Lung (tissue), 11 donors: ENCODE measurements at regions not wholly inside any gene's neighbourhood (a gene's known extent, or its start where the extent isn't known, plus 50 kb on each side); places are given as distances from the start of the nearest gene placed in this dataset.
"Not testable (repeated sequence)": the region's sequence is repeated elsewhere in the genome, so short reads cannot be mapped to it uniquely, and the experiment has no call there.

Experiments used
- ATAC-seq: fragments of 200-7000 bp; cut with Tn5 transposase; one replicate; pipeline ENCODE4 v1.9.1; 2020; ENCODE audit warnings: moderate number of reproducible peaks; ENCODE audit not compliant: insufficient read depth, low FRiP score
- DNase-seq, 3 donors: peaks; one replicate each; pipeline ENCODE4 v3.0.0-alpha.2; 2013 to 2017
- H3K27ac ChIP-seq, 2 donors: one replicate each; pipeline ENCODE4 v1.5.1; 2013; ENCODE audit warnings: mild to moderate bottlenecking in 2 of 2, moderate library complexity in 2 of 2, control low read depth in 1 of 2, inconsistent platforms in 1 of 2, low read depth in 1 of 2, low read length in 1 of 2
- H3K27me3 ChIP-seq, 3 donors: one replicate each; pipeline ENCODE4 v1.5.1; 2013; ENCODE audit warnings: low read length in 2 of 3; ENCODE audit not compliant: control insufficient read depth in 3 of 3, insufficient read depth in 3 of 3
- H3K36me3 ChIP-seq, 4 donors: one replicate each; pipeline ENCODE4 v1.5.1; 2013; ENCODE audit warnings: low read length in 4 of 4, mild to moderate bottlenecking in 1 of 4, moderate library complexity in 1 of 4; ENCODE audit not compliant: control insufficient read depth in 4 of 4, insufficient read depth in 4 of 4
- H3K4me1 ChIP-seq, 5 donors: one replicate each; pipeline ENCODE4 v1.5.1; 2013; ENCODE audit warnings: low read length in 5 of 5, mild to moderate bottlenecking in 2 of 5, moderate library complexity in 1 of 5; ENCODE audit not compliant: control insufficient read depth in 5 of 5, insufficient read depth in 5 of 5
- H3K4me3 ChIP-seq: one replicate; pipeline ENCODE4 v1.5.1; 2013; ENCODE audit warnings: mild to moderate bottlenecking, control low read depth, moderate library complexity
- H3K9ac ChIP-seq, 2 donors: one replicate each; pipeline ENCODE4 v1.5.1; 2013; ENCODE audit warnings: low read length in 2 of 2, control low read depth in 1 of 2; ENCODE audit not compliant: insufficient read depth in 1 of 2
- H3K9me3 ChIP-seq, 4 donors: one replicate each; pipeline ENCODE4 v1.5.1; 2013; ENCODE audit warnings: low read length in 3 of 4, mild to moderate bottlenecking in 1 of 4, moderate library complexity in 1 of 4; ENCODE audit not compliant: control insufficient read depth in 4 of 4, insufficient read depth in 3 of 4
- CTCF ChIP-seq: IDR thresholded peaks from 2 replicates; pipeline ENCODE4 v1.5.1; 2012; ENCODE audit warnings: mild to moderate bottlenecking; ENCODE audit errors: control extremely low read depth, extremely low read depth
- WGBS, 2 donors: extraction: QIAGEN DNeasy Blood & Tissue Kit; methylation state at CpG; one replicate each; pipeline ENCODE4 v1.1.7; 2013; 5-methylcytosine and 5-hydroxymethylcytosine counted together
- donor health status: control.
- donor health status: control.
- donor health status: Bipolar disorder and iron deficiency.
- donor health status: healthy.
- donor health status: DM: yes; HTN: yes; CAD: no.

GRCh38 chr7:93693796-93694195 is 119.3 kb upstream of the CALCR start:
- no peak overlapping the region for H3K4me3 ChIP-seq
- 90 to 95% methylated on average over 6 of the region's 6 CpGs for WGBS, 2 donors
- H3K4me1 ChIP-seq = no peaks in the 10 kb centered on the region
- H3K36me3 ChIP-seq = no peaks in the 10 kb centered on the region
- H3K27me3 ChIP-seq = no peaks in the 10 kb centered on the region
- TF ChIP-seq CTCF = no peak
- ATAC-seq (no peak), DNase-seq (no peak)
- H3K9me3 ChIP-seq = no peaks in the 10 kb centered on the region
- H3K27ac ChIP-seq = no peak overlapping the region
- no peak overlapping the region for H3K9ac ChIP-seq

- Histone ChIP-seq H3K36me3 (no peaks in the 10 kb centered on the region), H3K9me3 (no peaks in the 10 kb centered on the region), H3K4me3 (no peak overlapping the region), H3K27ac (no peak overlapping the region), H3K4me1 (no peaks in the 10 kb centered on the region), H3K9ac (no peak overlapping the region), H3K27me3 (no peaks in the 10 kb centered on the region)
- no peak for TF ChIP-seq CTCF
- ATAC-seq = no peak
- WGBS, 2 donors = 63 to 81% methylated on average over 2 of the region's 2 CpGs
- DNase-seq = no peak
Observed at GRCh38 chr7:93690021-93690420, 115.5 kb upstream of the CALCR start.

GRCh38 chr7:93678185-93678584 is 103.7 kb upstream of the CALCR start:
- no peak for DNase-seq
- no peak for ATAC-seq
- no peak overlapping the region for H3K27ac ChIP-seq
- no peaks in the 10 kb centered on the region for H3K4me1 ChIP-seq
- H3K9ac ChIP-seq = no peak overlapping the region
- no peaks in the 10 kb centered on the region for H3K27me3 ChIP-seq
- no peaks in the 10 kb centered on the region for H3K36me3 ChIP-seq
- no peaks in the 10 kb centered on the region for H3K9me3 ChIP-seq
- no peak for TF ChIP-seq CTCF
- no peak overlapping the region for H3K4me3 ChIP-seq

GRCh38 chr7:93663561-93664299 is 89.2 kb upstream of the CALCR start:
- H3K27me3 ChIP-seq = no peaks in the 10 kb centered on the region
- no peaks in the 10 kb centered on the region for H3K4me1 ChIP-seq
- DNase-seq (no peak), ATAC-seq (no peak)
- peaks cover 0 to 4% (median 0%) of the 10 kb centered on the region in 4 donors for H3K9me3 ChIP-seq
- no peak for TF ChIP-seq CTCF
- H3K36me3 ChIP-seq = no peaks in the 10 kb centered on the region
- no peak overlapping the region for H3K27ac ChIP-seq
- WGBS, 2 donors = 93% methylated on average over 11 of the region's 11 CpGs
- no peak overlapping the region for H3K9ac ChIP-seq
- H3K4me3 ChIP-seq = no peak overlapping the region

GRCh38 chr7:93658163-93658562 is 83.6 kb upstream of the CALCR start:
- H3K9me3 ChIP-seq, H3K4me1 ChIP-seq, H3K36me3 ChIP-seq, H3K4me3 ChIP-seq, H3K27ac ChIP-seq, H3K27me3 ChIP-seq, H3K9ac ChIP-seq, DNase-seq, ATAC-seq: not testable (repeated sequence)
- WGBS, 2 donors = 89 to 90% methylated on average over 3 of the region's 3 CpGs
